H9 (cell line): ENCODE measurements at regions not wholly inside any gene's neighbourhood (a gene's known extent, or its start where the extent isn't known, plus 50 kb on each side); places are given as distances from the start of the nearest gene placed in this dataset.

Source experiments
- DNase-seq: peaks from one replicate; pipeline ENCODE4 v3.0.0-alpha.2; 2017
- H2AFZ ChIP-seq: one replicate; pipeline ENCODE4 v1.6.1; 2013; ENCODE audit warnings: mild to moderate bottlenecking, low read length, control low read depth, moderate library complexity
- H2AK5ac ChIP-seq: 2 replicates; pipeline ENCODE4 v1.6.1; 2013; ENCODE audit warnings: low read length, control low read depth, mixed read lengths; ENCODE audit not compliant: insufficient read length
- H2BK120ac ChIP-seq: one replicate; pipeline ENCODE4 v1.6.1; 2013; ENCODE audit warnings: low read depth, mild to moderate bottlenecking, low read length, control low read depth, inconsistent platforms; ENCODE audit not compliant: poor library complexity, severe bottlenecking
- H2BK12ac ChIP-seq: 2 replicates; pipeline ENCODE4 v1.6.1; 2013; ENCODE audit warnings: low read length, control low read depth, mixed read lengths, low read depth; ENCODE audit not compliant: insufficient read length
- H2BK15ac ChIP-seq: 2 replicates; pipeline ENCODE4 v1.6.1; 2013; ENCODE audit warnings: low read depth, low read length, control low read depth
- H2BK20ac ChIP-seq: one replicate; pipeline ENCODE4 v1.6.1; 2013; ENCODE audit warnings: low read depth, mild to moderate bottlenecking, low read length, control low read depth, inconsistent platforms; ENCODE audit not compliant: poor library complexity, severe bottlenecking
- H2BK5ac ChIP-seq: 2 replicates; pipeline ENCODE4 v1.6.1; 2013; ENCODE audit warnings: low read length, control low read depth, mixed read lengths; ENCODE audit not compliant: insufficient read length
- H3K14ac ChIP-seq: 2 replicates; pipeline ENCODE4 v1.6.1; 2013; ENCODE audit warnings: low read length, control low read depth; ENCODE audit not compliant: insufficient read depth
- H3K18ac ChIP-seq: 2 replicates; pipeline ENCODE4 v1.6.1; 2013; ENCODE audit warnings: low read depth, mild to moderate bottlenecking, mixed read lengths, low read length, control low read depth; ENCODE audit not compliant: insufficient read length
- H3K23ac ChIP-seq: 2 replicates; pipeline ENCODE4 v1.6.1; 2013; ENCODE audit warnings: low read length, control low read depth, mixed read lengths, low read depth; ENCODE audit not compliant: insufficient read length
- H3K23me2 ChIP-seq: 2 replicates; pipeline ENCODE4 v1.6.1; 2013; ENCODE audit warnings: low read depth, mild to moderate bottlenecking, mixed read lengths, low read length, control low read depth; ENCODE audit not compliant: insufficient read length, poor library complexity, severe bottlenecking
- H3K27ac ChIP-seq: 2 replicates; pipeline ENCODE4 v1.5.1; 2013; ENCODE audit warnings: low read length, control low read depth, mixed read lengths, low read depth; ENCODE audit not compliant: insufficient read length
- H3K27me3 ChIP-seq: 2 replicates; pipeline ENCODE4 v1.6.1; 2013; ENCODE audit warnings: low read length, control low read depth, inconsistent platforms; ENCODE audit not compliant: insufficient read depth
- H3K4ac ChIP-seq: 2 replicates; pipeline ENCODE4 v1.6.1; 2013; ENCODE audit warnings: low read depth, mild to moderate bottlenecking, control low read depth, inconsistent platforms, low read length, moderate library complexity
- H3K4me1 ChIP-seq: 2 replicates; pipeline ENCODE4 v1.6.1; 2013; ENCODE audit warnings: low read length, control low read depth, inconsistent platforms; ENCODE audit not compliant: insufficient read depth
- H3K4me2 ChIP-seq: 2 replicates; pipeline ENCODE4 v1.6.1; 2013; ENCODE audit warnings: low read length, control low read depth, mixed read lengths; ENCODE audit not compliant: insufficient read length, insufficient read depth
- H3K56ac ChIP-seq: 2 replicates; pipeline ENCODE4 v1.6.1; 2013; ENCODE audit warnings: low read depth, mild to moderate bottlenecking, mixed read lengths, low read length, control low read depth; ENCODE audit not compliant: insufficient read length
- H3K79me1 ChIP-seq: 2 replicates; pipeline ENCODE4 v1.6.1; 2013; ENCODE audit warnings: low read depth, mild to moderate bottlenecking, moderate library complexity, low read length, control low read depth, inconsistent platforms; ENCODE audit not compliant: insufficient read depth, poor library complexity, severe bottlenecking
- H3K79me2 ChIP-seq: 2 replicates; pipeline ENCODE4 v1.6.1; 2013; ENCODE audit warnings: low read length, control low read depth, inconsistent platforms; ENCODE audit not compliant: insufficient read depth
- H3K9ac ChIP-seq: 2 replicates; pipeline ENCODE4 v1.6.1; 2013; ENCODE audit warnings: low read length, control low read depth, mixed read lengths; ENCODE audit not compliant: insufficient read length; ENCODE audit errors: extremely low read depth
- H3K9me3 ChIP-seq: one replicate; pipeline ENCODE4 v1.6.1; 2013; ENCODE audit warnings: low read depth, low read length, inconsistent platforms; ENCODE audit not compliant: control insufficient read depth
- H3T11ph ChIP-seq: one replicate; pipeline ENCODE4 v1.6.1; 2013; ENCODE audit warnings: mild to moderate bottlenecking, low read length, control low read depth, inconsistent platforms
- H4K20me1 ChIP-seq: one replicate; pipeline ENCODE4 v1.6.1; 2013; ENCODE audit not compliant: control insufficient read depth, insufficient read length, insufficient read depth
- H4K5ac ChIP-seq: 2 replicates; pipeline ENCODE4 v1.6.1; 2013; ENCODE audit warnings: low read depth, mild to moderate bottlenecking, mixed read lengths, low read length, control low read depth; ENCODE audit not compliant: insufficient read length
- H4K8ac ChIP-seq: replicated peaks from 2 replicates; pipeline ENCODE4 v1.6.1; 2013; ENCODE audit warnings: low read length, control low read depth, mixed read lengths, low read depth; ENCODE audit not compliant: insufficient read length
- H4K91ac ChIP-seq: 2 replicates; pipeline ENCODE4 v1.6.1; 2013; ENCODE audit warnings: low read depth, mild to moderate bottlenecking, moderate library complexity, mixed read lengths, low read length, control low read depth; ENCODE audit not compliant: insufficient read length
- H3K27ac Mint-ChIP-seq, 3 experiments: 2 replicates in 2 of 3; 3 replicates in 1 of 3; pipeline ENCODE4 v1.8.0; 2020 to 2021; ENCODE audit warnings: mixed read lengths in 3 of 3, mild to moderate bottlenecking in 1 of 3, moderate library complexity in 1 of 3
- H3K27me3 Mint-ChIP-seq: 2 replicates; pipeline ENCODE4 v1.8.0; 2021; ENCODE audit warnings: low read depth, mild to moderate bottlenecking, moderate library complexity, mixed read lengths
- H3K36me3 Mint-ChIP-seq, 3 experiments: 2 replicates in 2 of 3; 3 replicates in 1 of 3; pipeline ENCODE4 v1.8.0; 2020 to 2021; ENCODE audit warnings: low read depth in 3 of 3, mixed read lengths in 3 of 3; ENCODE audit not compliant: insufficient read depth in 1 of 3
- H3K4me1 Mint-ChIP-seq, 2 experiments: 2 replicates each; pipeline ENCODE4 v1.8.0; 2020; ENCODE audit warnings: mixed read lengths in 2 of 2
- H3K4me3 Mint-ChIP-seq, 2 experiments: 2 replicates in 1 of 2; 3 replicates in 1 of 2; pipeline ENCODE4 v1.8.0; 2020 to 2021; ENCODE audit warnings: mild to moderate bottlenecking in 2 of 2, mixed read lengths in 2 of 2, moderate library complexity in 1 of 2
- H3K9me3 Mint-ChIP-seq, 2 experiments: 2 replicates in 1 of 2; 3 replicates in 1 of 2; pipeline ENCODE4 v1.8.0; 2020; ENCODE audit warnings: mild to moderate bottlenecking in 2 of 2, mixed read lengths in 2 of 2, moderate library complexity in 1 of 2
- CTCF ChIP-seq: fragments of 200-600 bp; sonication (generic); conservative IDR thresholded peaks from 3 replicates; pipeline ENCODE4 v1.8.0; 2021; ENCODE audit warnings: antibody characterized with exemption, mild to moderate bottlenecking
- WGBS: extraction: QIAGEN DNeasy Blood & Tissue Kit; methylation state at CpG from one replicate; pipeline ENCODE4 v1.1.7; 2013; ENCODE audit warnings: missing lambda C conversion rate, low lambda C conversion rate, mixed read lengths; ENCODE audit not compliant: insufficient read length; ENCODE audit errors: extremely low coverage; 5-methylcytosine and 5-hydroxymethylcytosine counted together

DNA sequence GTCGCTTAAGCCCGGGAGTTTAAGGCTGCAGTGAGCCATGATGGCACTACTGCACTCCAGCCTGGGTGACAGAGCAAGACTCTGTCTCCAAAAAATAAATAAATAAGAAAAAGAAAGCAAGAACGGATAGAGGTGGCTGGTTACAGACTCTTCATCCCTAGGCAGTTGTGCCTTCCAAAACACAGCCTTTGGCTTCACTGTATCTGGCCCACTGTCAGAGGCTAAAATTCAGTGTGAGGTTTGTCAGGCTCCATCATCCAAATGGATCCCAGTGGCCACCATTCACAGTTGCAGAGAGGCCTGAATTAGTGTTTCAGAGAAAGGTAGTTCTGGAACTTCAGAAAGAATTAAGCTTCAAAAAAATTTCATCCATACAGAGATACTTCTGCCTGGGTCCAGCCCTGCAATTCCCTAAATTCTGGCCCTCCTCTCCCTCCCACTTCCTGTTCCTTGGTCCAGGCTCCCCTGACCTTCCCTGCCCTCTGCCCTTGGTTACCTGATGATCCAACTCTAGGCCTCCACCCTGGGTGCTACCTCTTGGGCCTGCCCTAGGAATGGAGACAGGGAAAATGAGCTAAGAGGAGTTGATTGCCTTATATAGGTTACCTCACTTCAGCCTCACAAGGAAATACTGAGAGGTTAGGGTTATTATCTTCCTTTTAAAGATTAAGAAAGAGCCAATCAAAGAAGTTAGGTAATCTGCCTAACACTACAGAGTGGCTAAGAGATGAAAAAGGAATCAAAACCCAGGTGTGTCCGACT is 97.2 kb upstream of the SLC44A1 start:
- no CpG with 5 or more reads among the region's 4 CpGs for WGBS
- no peak overlapping the region for H3K23ac ChIP-seq
- peak overlapping the region; percentile 34 for H4K8ac ChIP-seq
- no peaks in the 10 kb centered on the region for H3K4me1 ChIP-seq
- H4K5ac ChIP-seq, result no peak overlapping the region
- H3K27me3 ChIP-seq, result no peaks in the 10 kb centered on the region
- H3T11ph ChIP-seq, result no peak overlapping the region
- H3K4me2 ChIP-seq, result no peak overlapping the region
- Mint-ChIP-seq H3K27me3 (peaks cover 3% of the 10 kb centered on the region), H3K27ac (no peak overlapping the region), H3K4me3 (no peak overlapping the region), H3K9me3 (no peaks in the 10 kb centered on the region), H3K36me3 (no peaks in the 10 kb centered on the region), H3K4me1 (peaks cover 3 to 9% of the 10 kb centered on the region in 2 experiments)
- H2BK120ac ChIP-seq, result no peak overlapping the region
- no peak overlapping the region for H4K91ac ChIP-seq
- H2AK5ac ChIP-seq, result no peak overlapping the region
- H3K9ac ChIP-seq, result no peak overlapping the region
- no peak overlapping the region for H2BK15ac ChIP-seq
- no peak overlapping the region for H3K56ac ChIP-seq
- H3K18ac ChIP-seq, result no peak overlapping the region
- H2AFZ ChIP-seq, result no peak overlapping the region
- no peaks in the 10 kb centered on the region for H3K79me1 ChIP-seq
- no peaks in the 10 kb centered on the region for H3K23me2 ChIP-seq
- H2BK12ac ChIP-seq, result no peak overlapping the region
- no peak overlapping the region for H2BK5ac ChIP-seq
- H4K20me1 ChIP-seq, result peaks cover 2% of the 10 kb centered on the region
- no peak overlapping the region for H3K4ac ChIP-seq
- no peak for TF ChIP-seq CTCF
- no peak overlapping the region for H2BK20ac ChIP-seq
- DNase-seq, result no peak
- H3K9me3 ChIP-seq, result no peaks in the 10 kb centered on the region
- H3K79me2 ChIP-seq, result no peaks in the 10 kb centered on the region
- no peak overlapping the region for H3K14ac ChIP-seq
- no peak overlapping the region for H3K27ac ChIP-seq
